Putamen (tissue), 1 donor: ENCODE measurements at regions not wholly inside any gene's neighbourhood (a gene's known extent, or its start where the extent isn't known, plus 50 kb on each side); places are given as distances from the start of the nearest gene placed in this dataset.

ENCODE experiments used
- DNase-seq: peaks from one replicate; pipeline ENCODE4 v3.0.0-alpha.2; 2016; ENCODE audit warnings: low spot score

GRCh38 chr19:5216141-5216847, 124.3 kb downstream of the PTPRS start:
- no peak for DNase-seq

GRCh38 chr19:5215431-5215830, 125.2 kb downstream of the PTPRS start:
- DNase-seq, result no peak

GRCh38 chr19:5214902-5215301, 125.7 kb downstream of the PTPRS start:
- DNase-seq, result no peak

- no peak for DNase-seq
These were observed 126.2 kb downstream of the PTPRS start for GRCh38 chr19:5214371-5214770.

GRCh38 chr19:5213667-5214066, 126.9 kb downstream of the PTPRS start:
- DNase-seq, result no peak

- no peak for DNase-seq
These were observed 128.5 kb downstream of the PTPRS start for GRCh38 chr19:5212101-5212500.

- no peak for DNase-seq
These were observed 129.3 kb downstream of the PTPRS start for GRCh38 chr19:5211217-5211822.

- DNase-seq, result no peak
These were observed 130.1 kb downstream of the PTPRS start for GRCh38 chr19:5210556-5210955.

GRCh38 chr19:5207806-5208205, 132.8 kb downstream of the PTPRS start:
- no peak for DNase-seq

- DNase-seq, result no peak
These were observed 133.9 kb downstream of the PTPRS start for GRCh38 chr19:5206751-5207075.

GRCh38 chr19:5205937-5206750, 134.5 kb downstream of the PTPRS start:
- DNase-seq, result no peak

GRCh38 chr19:5205381-5205780, 135.2 kb downstream of the PTPRS start:
- no peak for DNase-seq

GRCh38 chr19:5204212-5204611, 136.4 kb downstream of the PTPRS start:
- DNase-seq, result no peak
